ENCODE measurements at regions not wholly inside any gene's neighbourhood (a gene's known extent, or its start where the extent isn't known, plus 50 kb on each side); places are given as distances from the start of the nearest gene placed in this dataset.

DNA sequence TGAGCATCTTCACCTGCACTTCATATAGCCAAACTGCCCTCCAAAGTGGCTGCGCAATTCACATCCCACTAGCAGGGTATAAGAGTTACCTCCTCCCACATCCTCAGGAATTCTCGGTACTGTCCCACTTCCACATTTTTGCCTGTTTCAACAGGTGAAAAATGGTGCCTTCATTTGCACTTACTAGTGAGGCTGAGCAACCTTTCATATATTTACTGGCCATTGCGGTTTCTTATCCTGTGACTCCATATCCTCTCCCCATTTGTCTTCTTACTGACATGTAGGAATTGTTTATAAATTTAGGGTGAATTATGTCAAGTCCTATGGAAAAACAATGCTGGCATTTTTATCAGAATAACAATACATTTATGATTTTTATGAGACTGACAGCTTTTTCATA lies 61.9 kb downstream of the NIBAN1 start:
- CTCF ChIA-PET, result no interaction called here
- no peak for DNase-seq (ENCODE audit: low spot score)

GRCh38 chr1:184911830-184912229 lies 62.5 kb downstream of the NIBAN1 start:
- no TSS peak for BruUV-seq (replicated peaks)
- ChIA-PET CTCF (no interaction called here), POLR2A (ENCODE audit: low non-redundant PET) (interaction anchor here (0.7 kb wide), 1 partner anchor 70 kb away, joined by 3 read pairs; no protein-coding TSS in a partner anchor)
- Histone ChIP-seq H3K4me3 (ENCODE audit: low read depth, low read length, poor library complexity, severe bottlenecking) (no peak overlapping the region), H3K4me1 (ENCODE audit: insufficient read depth, low read length, poor library complexity, severe bottlenecking) (peaks cover 38% of the 10 kb centered on the region), H3K27ac (ENCODE audit: low read depth, low read length, poor library complexity, severe bottlenecking) (no peak overlapping the region), H3K36me3 (ENCODE audit: insufficient read depth, low read length, poor library complexity, severe bottlenecking) (no peaks in the 10 kb centered on the region), H3K27me3 (replicated peaks; ENCODE audit: insufficient read depth, low read depth, low read length, poor library complexity) (no peaks in the 10 kb centered on the region), H3K9me3 (ENCODE audit: low read depth, low read length, poor library complexity, severe bottlenecking) (no peaks in the 10 kb centered on the region)
- no peak for DNase-seq (ENCODE audit: low spot score)
- TF ChIP-seq CTCF (conservative IDR thresholded peaks at IDR 0.05; ENCODE audit: low read depth, low read length) (no peak), EZH2 (IDR thresholded peaks at IDR 0.05; ENCODE audit: borderline replicate concordance, low read depth, low read length, poor library complexity, severe bottlenecking) (no peak)
- intact Hi-C loops (cut with micrococcal nuclease; ENCODE audit: unreplicated experiment), result no loop called here

More for the DNA sequence above, 61.9 kb downstream of the NIBAN1 start:
- H3K4me3 ChIP-seq (ENCODE audit: low read depth, low read length, poor library complexity, severe bottlenecking), result no peak overlapping the region
- H3K27ac ChIP-seq (ENCODE audit: low read depth, low read length, poor library complexity, severe bottlenecking), result no peak overlapping the region
- intact Hi-C loops (cut with micrococcal nuclease; ENCODE audit: unreplicated experiment), result no loop called here
- no peaks in the 10 kb centered on the region for H3K9me3 ChIP-seq (ENCODE audit: low read depth, low read length, poor library complexity, severe bottlenecking)
- H3K27me3 ChIP-seq (replicated peaks; ENCODE audit: insufficient read depth, low read depth, low read length, poor library complexity), result no peaks in the 10 kb centered on the region
- no TSS peak for BruUV-seq (replicated peaks)
- TF ChIP-seq EZH2 (IDR thresholded peaks at IDR 0.05; ENCODE audit: borderline replicate concordance, low read depth, low read length, poor library complexity, severe bottlenecking) (no peak), CTCF (conservative IDR thresholded peaks at IDR 0.05; ENCODE audit: low read depth, low read length) (no peak)
- no peaks in the 10 kb centered on the region for H3K36me3 ChIP-seq (ENCODE audit: insufficient read depth, low read length, poor library complexity, severe bottlenecking)
- POLR2A ChIA-PET (ENCODE audit: low non-redundant PET), result no interaction called here
- peaks cover 38% of the 10 kb centered on the region for H3K4me1 ChIP-seq (ENCODE audit: insufficient read depth, low read length, poor library complexity, severe bottlenecking)

GRCh38 chr1:184911103-184911745 lies 63.1 kb downstream of the NIBAN1 start:
- peaks cover 38% of the 10 kb centered on the region for H3K4me1 ChIP-seq (ENCODE audit: insufficient read depth, low read length, poor library complexity, severe bottlenecking)
- no peak overlapping the region for H3K27ac ChIP-seq (ENCODE audit: low read depth, low read length, poor library complexity, severe bottlenecking)
- BruUV-seq (replicated peaks), result no TSS peak
- CTCF ChIA-PET, result no interaction called here
- TF ChIP-seq CTCF (conservative IDR thresholded peaks at IDR 0.05; ENCODE audit: low read depth, low read length), result no peak
- TF ChIP-seq EZH2 (IDR thresholded peaks at IDR 0.05; ENCODE audit: borderline replicate concordance, low read depth, low read length, poor library complexity, severe bottlenecking), result no peak
- H3K4me3 ChIP-seq (ENCODE audit: low read depth, low read length, poor library complexity, severe bottlenecking), result no peak overlapping the region
- POLR2A ChIA-PET (ENCODE audit: low non-redundant PET), result interaction anchor here (0.7 kb wide), 1 partner anchor 70 kb away, joined by 3 read pairs; no protein-coding TSS in a partner anchor
- H3K9me3 ChIP-seq (ENCODE audit: low read depth, low read length, poor library complexity, severe bottlenecking), result no peaks in the 10 kb centered on the region
- H3K36me3 ChIP-seq (ENCODE audit: insufficient read depth, low read length, poor library complexity, severe bottlenecking), result no peaks in the 10 kb centered on the region
- no peaks in the 10 kb centered on the region for H3K27me3 ChIP-seq (replicated peaks; ENCODE audit: insufficient read depth, low read depth, low read length, poor library complexity)
- DNase-seq (ENCODE audit: low spot score), result no peak
- intact Hi-C loops (cut with micrococcal nuclease; ENCODE audit: unreplicated experiment), result no loop called here
